Sigmoid colon (tissue), 6 donors: ENCODE measurements at regions not wholly inside any gene's neighbourhood (a gene's known extent, or its start where the extent isn't known, plus 50 kb on each side); places are given as distances from the start of the nearest gene placed in this dataset.

Experiments used
- DNase-seq: peaks from one replicate; pipeline ENCODE4 v3.0.0-alpha.2; 2019
- H3K27ac ChIP-seq, 4 donors: fragments of 200-600 bp; sonication (generic); one replicate each; pipeline ENCODE4 v1.5.1; 2016 to 2019; ENCODE audit warnings: mild to moderate bottlenecking in 1 of 4
- H3K27me3 ChIP-seq, 3 donors: fragments of 200-600 bp; sonication (generic); one replicate each; pipeline ENCODE4 v1.5.1; 2019; ENCODE audit warnings: mild to moderate bottlenecking in 1 of 3
- H3K36me3 ChIP-seq, 4 donors: fragments of 200-600 bp; sonication (generic); one replicate each; pipeline ENCODE4 v1.5.1; 2016 to 2019
- H3K4me1 ChIP-seq, 4 donors: fragments of 200-600 bp; sonication (generic); one replicate each; pipeline ENCODE4 v1.5.1; 2017 to 2019
- H3K4me3 ChIP-seq, 4 donors: fragments of 200-600 bp; sonication (generic); one replicate each; pipeline ENCODE4 v1.5.1; 2017 to 2019; ENCODE audit warnings: mild to moderate bottlenecking in 2 of 4, moderate library complexity in 1 of 4
- H3K9me3 ChIP-seq, 4 donors: fragments of 200-600 bp in 3 of 4; sonication (generic) in 3 of 4; one replicate each; pipeline versions ENCODE4 v1.5.1 to v1.6.1; 2013 to 2019
- CTCF ChIP-seq, 4 experiments: fragments of 450-650 bp in 3 of 4; fragments of 200-600 bp in 1 of 4; IDR thresholded peaks; one replicate each; pipeline ENCODE4 v1.5.1; 2016 to 2019; ENCODE audit warnings: antibody characterized with exemption in 4 of 4, mild to moderate bottlenecking in 3 of 4, moderate library complexity in 2 of 4
- EP300 ChIP-seq, 4 donors: sonication (generic); formaldehyde crosslinking; IDR thresholded peaks; one replicate each; pipeline ENCODE4 v1.6.1; 2017; ENCODE audit warnings: antibody characterized with exemption in 4 of 4
- POLR2A ChIP-seq, 2 donors: fragments of 450-650 bp; IDR thresholded peaks; one replicate each; pipeline ENCODE4 v1.6.1; 2016; ENCODE audit warnings: antibody characterized with exemption in 2 of 2, mild to moderate bottlenecking in 2 of 2, moderate library complexity in 2 of 2
- POLR2AphosphoS5 ChIP-seq, 4 donors: sonication (generic); formaldehyde crosslinking; IDR thresholded peaks; one replicate each; pipeline ENCODE4 v1.6.1; 2017; ENCODE audit warnings: antibody characterized with exemption in 4 of 4
- WGBS, 2 donors: extraction: QIAGEN DNeasy Blood & Tissue Kit; methylation state at CpG; one replicate each; pipeline ENCODE4 v1.1.7; 2013; 5-methylcytosine and 5-hydroxymethylcytosine counted together
- intact Hi-C: fragments of 100-400 bp; cut with DNase I; formaldehyde crosslinking; loops from one replicate; pipeline ENCODE4 v1.15.1; 2023
- donor health status: healthy with polysubstance abuse.
- donor health status: healthy.

GRCh38 chr12:24469089-24469488 is 479.8 kb downstream of the BCAT1 start:
- Histone ChIP-seq H3K27me3 (no peaks in the 10 kb centered on the region), H3K36me3 (no peaks in the 10 kb centered on the region), H3K27ac (no peak overlapping the region), H3K4me1 (no peaks in the 10 kb centered on the region), H3K4me3 (no peak overlapping the region), H3K9me3 (no peaks in the 10 kb centered on the region)
- intact Hi-C loops: no loop called here
- TF ChIP-seq CTCF (IDR thresholded peaks at IDR 0.05) (no peak), POLR2A (IDR thresholded peaks at IDR 0.05) (no peak), POLR2AphosphoS5 (IDR thresholded peaks at IDR 0.05) (no peak), EP300 (IDR thresholded peaks at IDR 0.05) (no peak)
- DNase-seq: no peak
- WGBS, 2 donors: 82 to 86% methylated on average over 10 of the region's 10 CpGs

DNA sequence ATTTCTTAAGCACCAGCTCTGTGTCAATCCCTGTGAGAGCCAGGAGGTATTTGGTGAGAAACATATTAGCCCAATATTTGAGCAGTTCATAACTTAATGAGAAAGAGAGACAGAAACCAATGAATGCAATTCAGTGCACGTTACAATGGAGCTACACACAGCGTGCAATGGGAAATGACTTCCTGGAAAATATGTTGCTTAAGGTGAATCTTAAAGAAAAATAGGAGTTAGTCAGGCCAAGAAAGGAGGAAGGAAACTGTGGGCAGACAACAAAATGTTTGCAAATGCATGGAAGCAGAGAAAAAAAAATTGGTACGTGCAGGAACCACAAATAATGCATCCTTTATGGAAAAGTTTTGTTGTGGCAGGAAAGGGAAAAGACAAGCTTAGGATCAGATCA is 481.7 kb downstream of the BCAT1 start:
- DNase-seq: no peak
- Histone ChIP-seq H3K36me3 (no peaks in the 10 kb centered on the region), H3K27ac (no peak overlapping the region), H3K27me3 (no peaks in the 10 kb centered on the region), H3K4me3 (no peak overlapping the region), H3K9me3 (no peaks in the 10 kb centered on the region), H3K4me1 (no peaks in the 10 kb centered on the region)
- intact Hi-C loops: no loop called here
- TF ChIP-seq POLR2A (IDR thresholded peaks at IDR 0.05) (no peak), EP300 (IDR thresholded peaks at IDR 0.05) (no peak), POLR2AphosphoS5 (IDR thresholded peaks at IDR 0.05) (no peak), CTCF (IDR thresholded peaks at IDR 0.05) (no peak)
- WGBS, 2 donors: 47 to 65% methylated on average over 3 of the region's 3 CpGs

GRCh38 chr12:24463375-24463774 is 485.5 kb downstream of the BCAT1 start:
- no peak for TF ChIP-seq POLR2AphosphoS5 (IDR thresholded peaks at IDR 0.05)
- TF ChIP-seq CTCF (IDR thresholded peaks at IDR 0.05): no peak
- no peak for TF ChIP-seq EP300 (IDR thresholded peaks at IDR 0.05)
- no peak for TF ChIP-seq POLR2A (IDR thresholded peaks at IDR 0.05)
- 48 to 58% methylated on average over 6 of the region's 6 CpGs for WGBS, 2 donors
- H3K27me3 ChIP-seq: no peaks in the 10 kb centered on the region

DNA sequence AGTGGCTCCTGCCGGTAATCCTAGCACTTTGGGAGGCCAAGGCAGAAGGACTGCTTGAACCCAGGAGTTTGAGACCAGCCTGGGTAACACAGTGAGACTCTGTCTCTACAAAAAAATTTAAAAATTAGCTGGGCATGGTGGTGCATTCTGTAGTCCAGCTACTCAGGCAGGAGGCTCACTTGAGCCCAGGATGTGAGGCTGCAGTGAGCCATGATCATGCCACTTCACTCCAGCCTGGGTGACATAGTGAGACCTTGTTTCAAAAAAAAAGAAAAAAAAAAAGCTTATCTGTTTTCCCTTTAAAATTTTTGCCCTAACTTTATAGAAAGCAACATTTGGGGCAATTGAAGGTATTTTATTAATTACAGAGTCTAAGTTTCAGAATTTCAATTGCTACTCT is 486.0 kb downstream of the BCAT1 start:
- no peak overlapping the region for H3K4me3 ChIP-seq
- TF ChIP-seq POLR2A (IDR thresholded peaks at IDR 0.05) (no peak), EP300 (IDR thresholded peaks at IDR 0.05) (no peak), POLR2AphosphoS5 (IDR thresholded peaks at IDR 0.05) (no peak), CTCF (IDR thresholded peaks at IDR 0.05) (no peak)
- WGBS, 2 donors: 94% methylated on average over 1 of the region's 1 CpG
- DNase-seq: no peak
- no peaks in the 10 kb centered on the region for H3K36me3 ChIP-seq
- no peaks in the 10 kb centered on the region for H3K4me1 ChIP-seq
- H3K9me3 ChIP-seq: no peaks in the 10 kb centered on the region
- intact Hi-C loops: no loop called here
- H3K27me3 ChIP-seq: no peaks in the 10 kb centered on the region
- no peak overlapping the region for H3K27ac ChIP-seq

More at GRCh38 chr12:24463375-24463774, 485.5 kb downstream of the BCAT1 start:
- Histone ChIP-seq H3K4me1 (no peaks in the 10 kb centered on the region), H3K9me3 (no peaks in the 10 kb centered on the region), H3K4me3 (no peak overlapping the region), H3K27ac (no peak overlapping the region), H3K36me3 (no peaks in the 10 kb centered on the region)
- DNase-seq: no peak
- intact Hi-C loops: no loop called here

- Histone ChIP-seq H3K36me3 (no peaks in the 10 kb centered on the region), H3K4me1 (peaks cover 0 to 5% (median 0%) of the 10 kb centered on the region in 4 donors), H3K27me3 (no peaks in the 10 kb centered on the region), H3K27ac (no peak overlapping the region), H3K4me3 (no peak overlapping the region), H3K9me3 (no peaks in the 10 kb centered on the region)
- no peak for DNase-seq
- intact Hi-C loops: no loop called here
- 83 to 89% methylated on average over 3 of the region's 3 CpGs for WGBS, 2 donors
- TF ChIP-seq POLR2A (IDR thresholded peaks at IDR 0.05) (no peak), POLR2AphosphoS5 (IDR thresholded peaks at IDR 0.05) (no peak), EP300 (IDR thresholded peaks at IDR 0.05) (no peak), CTCF (IDR thresholded peaks at IDR 0.05) (no peak)
These were observed 488.4 kb downstream of the BCAT1 start for GRCh38 chr12:24460506-24460905.
